ENCODE measurements at regions not wholly inside any gene's neighbourhood (a gene's known extent, or its start where the extent isn't known, plus 50 kb on each side); places are given as distances from the start of the nearest gene placed in this dataset.

GRCh38 chr5:145084834-145085233 lies 750.3 kb downstream of the PRELID2 start:
- TF ChIP-seq CTCF (IDR thresholded peaks at IDR 0.05) (no peak), POLR2A (IDR thresholded peaks at IDR 0.05) (no peak)

All from heart left ventricle (tissue), 13 donors.